Adrenal gland (tissue), 9 donors: ENCODE measurements at regions not wholly inside any gene's neighbourhood (a gene's known extent, or its start where the extent isn't known, plus 50 kb on each side); places are given as distances from the start of the nearest gene placed in this dataset.

ENCODE experiments used
- DNase-seq, 7 donors: peaks; one replicate each; pipeline ENCODE4 v3.0.0-alpha.2; 2019 to 2020
- H3K27ac ChIP-seq, 5 donors: fragments of 200-600 bp; sonication (generic) in 4 of 5; 1 replicate in 3 of 5; 2 replicates in 2 of 5; pipeline versions ENCODE4 v1.5.1 to v1.8.0; 2016 to 2020; ENCODE audit warnings: mild to moderate bottlenecking in 1 of 5
- H3K27me3 ChIP-seq: fragments of 200-600 bp; 2 replicates; pipeline ENCODE4 v1.8.0; 2021
- H3K36me3 ChIP-seq, 2 donors: fragments of 200-600 bp; replicated peaks in 1 of 2; 1 replicate in 1 of 2; 2 replicates in 1 of 2; pipeline versions ENCODE4 v1.5.1 to v1.8.0; 2018 to 2022
- H3K4me1 ChIP-seq, 2 donors: fragments of 200-600 bp; replicated peaks in 1 of 2; 1 replicate in 1 of 2; 2 replicates in 1 of 2; pipeline versions ENCODE4 v1.5.1 to v1.8.0; 2018 to 2021
- H3K4me3 ChIP-seq, 4 donors: fragments of 200-600 bp; sonication (generic) in 3 of 4; one replicate each; pipeline ENCODE4 v1.5.1; 2016 to 2018
- H3K9me3 ChIP-seq, 3 donors: fragments of 200-600 bp; sonication (generic) in 1 of 3; replicated peaks in 1 of 3; 1 replicate in 2 of 3; 2 replicates in 1 of 3; pipeline versions ENCODE4 v1.5.1 to v1.8.0; 2016 to 2021
- CTCF ChIP-seq, 6 experiments: fragments of 450-650 bp in 4 of 6; fragments of 200-600 bp in 2 of 6; sonication (generic) in 1 of 6; IDR thresholded peaks; 1 replicate in 5 of 6; 2 replicates in 1 of 6; pipeline versions ENCODE4 v1.5.1 to v1.8.0; 2016 to 2021; ENCODE audit warnings: antibody characterized with exemption in 6 of 6, mild to moderate bottlenecking in 2 of 6, moderate library complexity in 1 of 6
- POLR2A ChIP-seq, 2 donors: fragments of 450-650 bp; IDR thresholded peaks; one replicate each; pipeline ENCODE4 v1.6.1; 2017; ENCODE audit warnings: antibody characterized with exemption in 2 of 2, mild to moderate bottlenecking in 2 of 2, moderate library complexity in 1 of 2
- WGBS, 4 donors: extraction: QIAGEN DNeasy Blood & Tissue Kit in 2 of 4; methylation state at CpG; one replicate each; pipeline versions ENCODE4 v1.1.5 to v1.1.7; 2013 to 2017; 5-methylcytosine and 5-hydroxymethylcytosine counted together
- intact Hi-C, 2 donors: fragments of 100-400 bp; cut with DNase I; formaldehyde crosslinking; loops; one replicate each; pipeline versions ENCODE4 v1.14.1 to v1.15.0; 2022 to 2023
- donor health status: healthy with polysubstance abuse.
- donor health status: Bipolar disorder and iron deficiency.
- donor health status: DM: yes; HTN: yes; CAD: no.
- donor health status: DM: no; HTN: no; CAD: no.
- donor health status: DM: no; HTN: no; CAD: no.

GRCh38 chr1:31127266-31127665, 61.7 kb upstream of the PUM1 start:
- H3K36me3 ChIP-seq = no peaks in the 10 kb centered on the region
- H3K4me3 ChIP-seq = no peak overlapping the region
- no peaks in the 10 kb centered on the region for H3K4me1 ChIP-seq
- DNase-seq = no peak
- 79 to 87% (median 80%) methylated on average over 7 of the region's 7 CpGs for WGBS, 4 donors
- H3K27me3 ChIP-seq = no peaks in the 10 kb centered on the region
- TF ChIP-seq CTCF (IDR thresholded peaks at IDR 0.05) = no peak
- TF ChIP-seq POLR2A (IDR thresholded peaks at IDR 0.05) = no peak
- intact Hi-C loops = no loop called here
- no peak overlapping the region for H3K27ac ChIP-seq
- no peaks in the 10 kb centered on the region for H3K9me3 ChIP-seq

- intact Hi-C loops = no loop called here
- no peaks in the 10 kb centered on the region for H3K27me3 ChIP-seq
- H3K4me3 ChIP-seq = no peak overlapping the region
- 53 to 68% (median 64%) methylated on average over 8 of the region's 8 CpGs for WGBS, 4 donors
- no peaks in the 10 kb centered on the region for H3K36me3 ChIP-seq
- no peaks in the 10 kb centered on the region for H3K4me1 ChIP-seq
- no peaks in the 10 kb centered on the region for H3K9me3 ChIP-seq
- H3K27ac ChIP-seq = no peak overlapping the region
- TF ChIP-seq POLR2A (IDR thresholded peaks at IDR 0.05) (no peak), CTCF (IDR thresholded peaks at IDR 0.05) (no peak)
- no peak for DNase-seq
Measured at GRCh38 chr1:31122741-31123140, 57.2 kb upstream of the PUM1 start.

- Histone ChIP-seq H3K9me3 (no peaks in the 10 kb centered on the region), H3K4me1 (no peaks in the 10 kb centered on the region), H3K4me3 (no peak overlapping the region), H3K27me3 (no peaks in the 10 kb centered on the region), H3K27ac (no peak overlapping the region), H3K36me3 (no peaks in the 10 kb centered on the region)
- intact Hi-C loops = no loop called here
- WGBS, 4 donors = 62 to 84% (median 79%) methylated on average over 5 to 6 of the region's 6 CpGs
- no peak for TF ChIP-seq POLR2A (IDR thresholded peaks at IDR 0.05)
- TF ChIP-seq CTCF (IDR thresholded peaks at IDR 0.05) = no peak
- DNase-seq = peak in 1 of 7 donors; percentile 53
Measured at GRCh38 chr1:31122101-31122735, 56.7 kb upstream of the PUM1 start.

- H3K36me3 ChIP-seq = no peaks in the 10 kb centered on the region
- DNase-seq = no peak
- H3K9me3 ChIP-seq = no peaks in the 10 kb centered on the region
- intact Hi-C loops = no loop called here
- H3K4me1 ChIP-seq = no peaks in the 10 kb centered on the region
- TF ChIP-seq POLR2A (IDR thresholded peaks at IDR 0.05) (no peak), CTCF (IDR thresholded peaks at IDR 0.05) (no peak)
- H3K27ac ChIP-seq = no peak overlapping the region
- 74 to 86% (median 80%) methylated on average over 2 to 3 of the region's 3 CpGs for WGBS, 4 donors
- no peaks in the 10 kb centered on the region for H3K27me3 ChIP-seq
- no peak overlapping the region for H3K4me3 ChIP-seq
Measured at GRCh38 chr1:31120783-31121180, 55.3 kb upstream of the PUM1 start.
